Mucosa of descending colon (tissue), 3 donors: ENCODE measurements at regions not wholly inside any gene's neighbourhood (a gene's known extent, or its start where the extent isn't known, plus 50 kb on each side); places are given as distances from the start of the nearest gene placed in this dataset.
"Not testable (repeated sequence)": the region's sequence is repeated elsewhere in the genome, so short reads cannot be mapped to it uniquely, and the experiment has no call there.

ENCODE experiments used
- ATAC-seq: fragments of 200-7000 bp; cut with Tn5 transposase; one replicate; pipeline ENCODE4 v1.9.1; 2020; ENCODE audit warnings: mild to moderate bottlenecking, moderate library complexity
- DNase-seq, 3 donors: peaks; one replicate each; pipeline ENCODE4 v3.0.0-alpha.2; 2020
- H3K36me3 ChIP-seq: fragments of 200-600 bp; one replicate; pipeline ENCODE4 v1.8.0; 2021; ENCODE audit warnings: low read depth, mild to moderate bottlenecking
- H3K4me1 ChIP-seq: fragments of 200-600 bp; one replicate; pipeline ENCODE4 v1.8.0; 2021; ENCODE audit warnings: low read depth, mild to moderate bottlenecking
- H3K4me3 ChIP-seq: fragments of 200-600 bp; one replicate; pipeline ENCODE4 v1.8.0; 2021; ENCODE audit warnings: mild to moderate bottlenecking
- H3K9me3 ChIP-seq: fragments of 200-600 bp; one replicate; pipeline ENCODE4 v1.8.0; 2021; ENCODE audit warnings: mild to moderate bottlenecking
- CTCF ChIP-seq: fragments of 200-600 bp; IDR thresholded peaks from one replicate; pipeline ENCODE4 v1.8.0; 2022; ENCODE audit warnings: antibody characterized with exemption, mild to moderate bottlenecking
- intact Hi-C, 2 donors: fragments of 100-400 bp; cut with DNase I in 1 of 2; cut with micrococcal nuclease in 1 of 2; formaldehyde crosslinking; loops; one replicate each; pipeline versions ENCODE4 v1.11.0 to v1.11.1; 2022; cut with DNase I, micrococcal nuclease
- donor health status: DM: no; HTN: no; CAD: no; lungs with moderate emphysema.
- donor health status: DM: no; HTN: no; CAD: no.
- donor health status: DM: no; HTN: yes; CAD: no.

GRCh38 chr4:188374871-188375270, 235.6 kb downstream of the TRIML1 start:
- H3K36me3 ChIP-seq = no peaks in the 10 kb centered on the region
- DNase-seq (no peak), ATAC-seq (no peak)
- no peaks in the 10 kb centered on the region for H3K4me1 ChIP-seq
- TF ChIP-seq CTCF = no peak
- intact Hi-C loops = no loop called here
- H3K9me3 ChIP-seq = no peaks in the 10 kb centered on the region
- no peak overlapping the region for H3K4me3 ChIP-seq

GRCh38 chr4:188377816-188378215, 238.6 kb downstream of the TRIML1 start:
- TF ChIP-seq CTCF = no peak
- no peak for DNase-seq
- ATAC-seq = no peak
- no peaks in the 10 kb centered on the region for H3K36me3 ChIP-seq
- H3K4me3 ChIP-seq = no peak overlapping the region
- H3K9me3 ChIP-seq = no peaks in the 10 kb centered on the region
- intact Hi-C loops = no loop called here
- no peaks in the 10 kb centered on the region for H3K4me1 ChIP-seq

- TF ChIP-seq CTCF = no peak
- peaks cover 8% of the 10 kb centered on the region for H3K9me3 ChIP-seq
- intact Hi-C loops = no loop called here
- ATAC-seq (no peak), DNase-seq (no peak)
- H3K4me1 ChIP-seq = no peaks in the 10 kb centered on the region
- H3K4me3 ChIP-seq = no peak overlapping the region
- no peaks in the 10 kb centered on the region for H3K36me3 ChIP-seq
These were observed 243.9 kb downstream of the TRIML1 start for GRCh38 chr4:188383180-188383579.

GRCh38 chr4:188387179-188387791, 248.0 kb downstream of the TRIML1 start:
- intact Hi-C loops = no loop called here
- Histone ChIP-seq H3K4me1 (no peaks in the 10 kb centered on the region), H3K36me3 (no peaks in the 10 kb centered on the region), H3K9me3 (peaks cover 10% of the 10 kb centered on the region), H3K4me3 (no peak overlapping the region)
- TF ChIP-seq CTCF = no peak
- DNase-seq (no peak), ATAC-seq (no peak)

GRCh38 chr4:188391349-188391748, 252.1 kb downstream of the TRIML1 start:
- intact Hi-C loops, H3K4me3 ChIP-seq, H3K36me3 ChIP-seq, DNase-seq, H3K4me1 ChIP-seq, ATAC-seq: not testable (repeated sequence)
- H3K9me3 ChIP-seq = peaks cover 11% of the 10 kb centered on the region

GRCh38 chr4:188396037-188396436, 256.8 kb downstream of the TRIML1 start:
- H3K4me3 ChIP-seq = no peak overlapping the region
- ATAC-seq (no peak), DNase-seq (no peak)
- TF ChIP-seq CTCF = no peak
- H3K4me1 ChIP-seq = no peaks in the 10 kb centered on the region
- H3K9me3 ChIP-seq = peaks cover 10% of the 10 kb centered on the region
- no peaks in the 10 kb centered on the region for H3K36me3 ChIP-seq
- intact Hi-C loops = no loop called here
